AG04449 (cell line): ENCODE measurements at regions not wholly inside any gene's neighbourhood (a gene's known extent, or its start where the extent isn't known, plus 50 kb on each side); places are given as distances from the start of the nearest gene placed in this dataset.

Experiments
- CTCF ChIA-PET: fragments of 350-600 bp; formaldehyde crosslinking; extraction: SDS; loops from one replicate; lab custom pipeline; 2021; ENCODE audit warnings: antibody characterized with exemption; lab: Yijun Ruan, JAX
- POLR2A ChIA-PET: fragments of 400-600, 350-600 bp; formaldehyde crosslinking; extraction: SDS; loops from one replicate; lab custom pipeline; 2020; ENCODE audit warnings: antibody characterized with exemption, inconsistent platforms; lab: Yijun Ruan, JAX
- DNase-seq: peaks from one replicate; pipeline ENCODE4 v3.0.0-alpha.2; 2010; ENCODE audit warnings: low read depth, low spot score
- H3K4me3 ChIP-seq: 2 replicates; pipeline ENCODE4 v1.5.1; 2011; ENCODE audit warnings: low read depth, mild to moderate bottlenecking, control low read depth, low read length
- CTCF ChIP-seq: IDR thresholded peaks from one replicate; pipeline ENCODE4 v1.5.1; 2011; ENCODE audit warnings: mild to moderate bottlenecking, moderate library complexity, low read length, control low read depth, inconsistent platforms; ENCODE audit not compliant: insufficient read depth; ENCODE audit errors: missing control alignments

DNA sequence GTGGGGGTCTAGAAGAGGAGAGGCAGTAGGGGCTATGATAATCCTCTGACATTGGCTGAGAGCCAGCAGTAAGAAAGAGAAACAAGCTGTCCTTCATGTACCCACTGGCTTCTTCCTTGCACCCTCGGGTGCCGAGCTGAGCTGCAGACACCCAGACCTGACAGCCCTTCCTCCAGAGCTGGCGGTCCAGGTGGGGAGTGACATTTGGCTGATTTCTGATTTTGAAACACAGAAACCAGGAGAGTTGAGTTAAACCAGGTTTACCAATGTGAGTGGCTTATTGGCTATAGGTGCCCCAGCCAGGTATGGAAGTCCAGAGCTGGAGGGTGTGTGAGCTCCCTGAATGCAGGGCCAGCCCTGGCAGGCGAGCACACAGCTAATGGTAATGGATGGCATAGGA, 59.2 kb downstream of the GADD45G start:
- TF ChIP-seq CTCF = no peak
- ChIA-PET CTCF (no interaction called here), POLR2A (no interaction called here)
- no peak for DNase-seq
- no peak overlapping the region for H3K4me3 ChIP-seq

DNA sequence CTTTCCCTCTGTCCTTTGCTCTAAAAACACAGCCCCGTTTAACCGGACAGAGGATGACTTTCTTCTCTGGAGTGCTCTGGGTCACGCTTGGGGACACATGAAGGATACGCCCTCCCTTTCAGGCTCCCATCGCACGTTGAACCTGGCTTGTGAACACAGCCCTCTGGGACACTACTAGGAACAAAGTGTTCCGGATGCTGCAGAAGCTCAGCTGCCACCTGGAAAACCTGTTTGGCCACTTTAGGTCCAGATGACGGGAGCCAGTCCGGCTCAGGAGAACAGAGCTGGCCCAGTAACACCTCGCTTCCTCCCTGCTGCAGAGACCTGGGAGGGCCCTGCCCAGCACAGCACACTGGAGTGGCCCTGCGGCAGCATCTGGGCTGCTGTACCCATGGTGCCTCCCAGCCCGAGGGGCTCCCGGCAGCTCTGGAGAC, 60.1 kb downstream of the GADD45G start:
- POLR2A ChIA-PET = no interaction called here
- H3K4me3 ChIP-seq = no peak overlapping the region
- CTCF ChIA-PET = no interaction called here
- no peak for DNase-seq
- TF ChIP-seq CTCF = no peak

DNA sequence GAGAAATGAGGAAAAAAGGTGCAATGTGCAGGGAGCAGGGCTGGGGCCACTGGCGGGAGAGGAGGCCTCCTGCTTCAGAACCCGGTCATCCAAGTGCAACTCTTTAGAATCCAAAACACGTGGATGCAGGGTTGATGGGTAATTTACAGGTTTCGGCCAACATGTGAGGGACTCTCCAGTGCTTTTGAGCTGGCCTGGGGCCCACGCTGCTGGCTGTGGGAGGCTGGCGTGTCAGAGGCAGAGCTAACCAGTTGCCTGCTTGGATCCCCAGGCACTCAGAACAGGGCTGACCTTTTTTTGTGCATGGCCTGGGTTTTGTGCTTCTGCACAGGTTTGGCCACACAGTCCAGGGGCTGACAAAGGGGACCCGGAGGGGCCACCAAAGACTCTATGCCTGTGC, 61.6 kb downstream of the GADD45G start:
- POLR2A ChIA-PET = no interaction called here
- CTCF ChIA-PET = no interaction called here
- no peak for DNase-seq

DNA sequence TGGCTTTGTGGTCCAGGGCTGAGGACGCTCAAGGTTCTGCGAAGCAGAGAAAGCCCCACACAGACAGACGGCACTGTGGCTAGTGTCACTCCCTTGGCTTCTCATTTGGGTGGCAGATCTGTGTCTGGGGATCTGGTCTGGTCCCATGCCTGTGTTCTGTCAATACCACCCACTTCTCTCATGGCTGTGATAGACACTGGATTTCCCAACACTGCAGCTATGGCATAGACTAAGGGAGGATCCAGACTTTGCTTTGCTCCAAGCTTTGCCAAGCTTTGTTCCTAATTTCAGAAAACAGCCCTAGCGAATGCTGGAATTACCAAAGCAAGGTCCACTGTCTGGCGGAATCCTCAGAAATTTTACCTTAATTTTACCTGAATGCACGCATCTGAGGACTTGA, 62.1 kb downstream of the GADD45G start:
- ChIA-PET CTCF (no interaction called here), POLR2A (no interaction called here)
- H3K4me3 ChIP-seq = no peak overlapping the region
- TF ChIP-seq CTCF = no peak
- no peak for DNase-seq

More for the DNA sequence above, 61.6 kb downstream of the GADD45G start:
- TF ChIP-seq CTCF = no peak
- no peak overlapping the region for H3K4me3 ChIP-seq

DNA sequence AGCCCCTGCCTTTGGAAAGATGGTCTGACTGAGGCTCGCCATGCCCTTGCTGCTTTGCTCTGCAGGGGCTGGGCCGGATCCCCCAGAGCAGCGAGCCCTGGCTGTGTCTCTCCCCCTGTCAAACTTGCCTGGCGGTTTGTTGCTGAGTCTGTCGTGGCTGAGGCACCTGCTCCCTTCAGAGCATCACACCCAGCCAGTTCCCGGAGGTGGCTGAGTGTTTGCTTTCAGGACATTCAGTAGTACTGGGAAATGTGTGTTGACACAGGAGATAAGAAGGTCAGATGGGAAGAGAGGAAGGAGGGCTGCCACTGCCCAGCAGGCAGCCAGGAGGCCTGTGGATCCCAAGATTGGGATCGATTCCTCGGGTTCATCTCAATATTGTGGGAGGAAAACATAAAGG, 62.9 kb downstream of the GADD45G start:
- no peak overlapping the region for H3K4me3 ChIP-seq
- ChIA-PET CTCF (no interaction called here), POLR2A (no interaction called here)
- no peak for TF ChIP-seq CTCF
- no peak for DNase-seq

GRCh38 chr9:89668216-89668865, 63.5 kb downstream of the GADD45G start:
- POLR2A ChIA-PET = no interaction called here
- H3K4me3 ChIP-seq = no peak overlapping the region
- CTCF ChIA-PET = no interaction called here
- no peak for TF ChIP-seq CTCF
- no peak for DNase-seq
